ENCODE measurements at regions not wholly inside any gene's neighbourhood (a gene's known extent, or its start where the extent isn't known, plus 50 kb on each side); places are given as distances from the start of the nearest gene placed in this dataset.
"Not testable (repeated sequence)": the region's sequence is repeated elsewhere in the genome, so short reads cannot be mapped to it uniquely, and the experiment has no call there.

- Histone ChIP-seq H3K27ac (ENCODE audit: extremely low read depth, low read depth, low read length) (no peak overlapping the region), H3K4me1 (ENCODE audit: control insufficient read depth, insufficient read depth, low read length) (no peaks in the 10 kb centered on the region), H3K36me3 (ENCODE audit: control insufficient read depth in 2 of 2, insufficient read depth in 1 of 2, low read length in 2 of 2) (no peaks in the 10 kb centered on the region), H3K9me3 (ENCODE audit: control insufficient read depth, insufficient read depth, low read depth, low read length) (no peaks in the 10 kb centered on the region), H3K4me3 (ENCODE audit: low read depth, low read length) (no peak overlapping the region)
- TF ChIP-seq ZBTB21 (tag by site-specific recombination; IDR thresholded peaks at IDR 0.05) (no peak), SP7 (tag by site-specific recombination; IDR thresholded peaks at IDR 0.05) (no peak), ZNF280C (tag by site-specific recombination; IDR thresholded peaks at IDR 0.05) (no peak), ZNF426 (tag by site-specific recombination; IDR thresholded peaks at IDR 0.05) (no peak), ZFP37 (tag by site-specific recombination; IDR thresholded peaks at IDR 0.05) (no peak)
- ChIA-PET POLR2A (no interaction called here), CTCF (interaction anchor here (0.7 kb wide), 1 partner anchor 35 kb away, joined by 4 read pairs; no protein-coding TSS in a partner anchor)
Observed at GRCh38 chr7:68787566-68787965, 810.7 kb upstream of the AUTS2 start.

GRCh38 chr7:68788529-68788928, 809.7 kb upstream of the AUTS2 start:
- POLR2A ChIA-PET; H3K4me3 ChIP-seq (ENCODE audit: low read depth, low read length); CTCF ChIA-PET; H3K36me3 ChIP-seq (ENCODE audit: control insufficient read depth in 2 of 2, insufficient read depth in 1 of 2, low read length in 2 of 2); H3K27ac ChIP-seq (ENCODE audit: extremely low read depth, low read depth, low read length); H3K4me1 ChIP-seq (ENCODE audit: control insufficient read depth, insufficient read depth, low read length); H3K9me3 ChIP-seq (ENCODE audit: control insufficient read depth, insufficient read depth, low read depth, low read length): not testable (repeated sequence)
- TF ChIP-seq ZNF518A (tag by site-specific recombination; conservative IDR thresholded peaks at IDR 0.05; ENCODE audit: low read depth) (peak; percentile 62; the same call in 1 of the 2 replicates), ZNF555 (tag by site-specific recombination; conservative IDR thresholded peaks at IDR 0.05) (peak; percentile 42), ZBTB11 (tag by site-specific recombination; conservative IDR thresholded peaks at IDR 0.05; ENCODE audit: low read depth) (peak; percentile 44; the same call in 1 of the 2 replicates), ZNF623 (tag by site-specific recombination; IDR thresholded peaks at IDR 0.05) (peak; percentile 28; the same call in 1 of the 2 replicates), ZNF426 (tag by site-specific recombination; IDR thresholded peaks at IDR 0.05) (peak; percentile 49), ZNF394 (tag by site-specific recombination; IDR thresholded peaks at IDR 0.05; ENCODE audit: borderline replicate concordance) (peak; percentile 49; the same call in 1 of the 2 replicates)

All from HEK293 (cell line).